Muscle layer of colon (tissue), 2 donors: ENCODE measurements at regions not wholly inside any gene's neighbourhood (a gene's known extent, or its start where the extent isn't known, plus 50 kb on each side); places are given as distances from the start of the nearest gene placed in this dataset.
"Not testable (repeated sequence)": the region's sequence is repeated elsewhere in the genome, so short reads cannot be mapped to it uniquely, and the experiment has no call there.

ENCODE experiments used
- H3K27ac ChIP-seq: one replicate; pipeline ENCODE4 v1.7.0; 2013; ENCODE audit warnings: low read depth, mild to moderate bottlenecking, low read length, moderate library complexity
- H3K27me3 ChIP-seq, 2 donors: one replicate each; pipeline ENCODE4 v1.7.0; 2013; ENCODE audit warnings: low read length in 2 of 2, mild to moderate bottlenecking in 2 of 2; ENCODE audit not compliant: insufficient read depth in 2 of 2, control insufficient read depth in 1 of 2
- H3K36me3 ChIP-seq: one replicate; pipeline ENCODE4 v1.7.0; 2013; ENCODE audit warnings: mild to moderate bottlenecking, low read length; ENCODE audit not compliant: insufficient read depth
- H3K4me1 ChIP-seq: one replicate; pipeline ENCODE4 v1.7.0; 2013; ENCODE audit warnings: mild to moderate bottlenecking, low read length; ENCODE audit not compliant: insufficient read depth
- H3K4me3 ChIP-seq, 2 donors: one replicate each; pipeline ENCODE4 v1.7.0; 2013; ENCODE audit warnings: low read length in 2 of 2, low read depth in 1 of 2, mild to moderate bottlenecking in 1 of 2, moderate library complexity in 1 of 2
- H3K9ac ChIP-seq: one replicate; pipeline ENCODE4 v1.7.0; 2013; ENCODE audit warnings: low read length
- H3K9me3 ChIP-seq: one replicate; pipeline ENCODE4 v1.7.0; 2013; ENCODE audit warnings: mild to moderate bottlenecking, low read length
- donor health status: abdominal sarcoma.
- donor health status: Adenocarcinoma of cecum.

DNA sequence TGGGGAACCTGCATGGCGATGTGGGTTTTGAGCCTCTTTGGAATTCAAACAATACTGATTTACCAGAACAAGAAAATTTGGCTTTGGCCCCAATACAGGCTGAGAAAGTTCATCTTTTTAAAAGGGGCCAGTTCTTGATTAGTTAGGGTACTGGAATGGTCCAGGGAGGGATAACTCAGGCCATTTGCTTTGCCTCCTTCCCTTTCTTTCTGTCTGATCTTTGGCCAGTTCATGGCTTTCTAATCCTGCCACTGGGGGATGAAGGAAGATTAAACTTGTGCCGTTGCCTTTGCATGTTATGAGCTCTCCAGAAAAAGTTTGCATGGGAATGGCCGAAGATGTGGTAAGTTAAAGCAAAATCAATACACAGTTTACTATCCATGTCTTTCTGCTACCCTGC, 78.4 kb downstream of the ADAMTS15 start:
- H3K4me3 ChIP-seq, result no peak overlapping the region
- H3K27me3 ChIP-seq, result no peaks in the 10 kb centered on the region
- H3K27ac ChIP-seq, result no peak overlapping the region
- no peaks in the 10 kb centered on the region for H3K36me3 ChIP-seq
- peaks cover 16% of the 10 kb centered on the region for H3K4me1 ChIP-seq
- no peak overlapping the region for H3K9ac ChIP-seq
- H3K9me3 ChIP-seq, result no peaks in the 10 kb centered on the region

DNA sequence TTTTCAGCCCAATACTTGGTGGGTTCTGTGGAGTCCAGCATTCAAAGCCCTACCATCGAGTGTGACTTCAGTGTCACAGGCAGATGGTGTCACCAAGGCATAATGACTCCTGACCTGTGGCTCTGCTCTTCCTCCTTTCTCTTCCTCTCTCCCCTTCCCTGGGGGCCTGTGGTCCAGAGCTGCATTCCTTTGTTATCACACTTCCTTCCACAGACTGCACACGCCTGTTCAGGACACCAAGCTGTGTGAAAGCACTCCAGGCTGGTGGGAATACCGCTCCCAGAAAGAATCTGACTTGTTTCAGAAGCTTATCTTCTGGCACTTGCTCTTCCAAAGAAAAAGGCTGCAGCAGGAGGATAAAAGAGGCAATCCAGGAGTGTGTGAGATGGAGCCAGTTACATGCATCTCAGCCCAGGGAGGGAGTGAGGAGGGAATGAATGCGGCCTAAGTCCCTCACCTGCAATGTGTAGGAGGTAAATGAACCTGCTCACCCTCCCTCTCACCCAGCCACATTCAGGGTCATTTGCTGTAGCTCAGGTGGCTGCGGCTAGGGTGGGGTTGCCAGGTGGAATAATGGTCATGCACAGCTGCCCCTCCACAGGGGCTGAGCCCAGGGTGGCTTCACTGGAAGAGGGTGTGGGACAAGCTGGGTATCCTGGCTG, 79.3 kb downstream of the ADAMTS15 start:
- Histone ChIP-seq H3K9me3 (no peaks in the 10 kb centered on the region), H3K27me3 (no peaks in the 10 kb centered on the region), H3K4me1 (peaks cover 7% of the 10 kb centered on the region), H3K4me3 (no peak overlapping the region), H3K36me3 (no peaks in the 10 kb centered on the region), H3K27ac (no peak overlapping the region), H3K9ac (no peak overlapping the region)

DNA sequence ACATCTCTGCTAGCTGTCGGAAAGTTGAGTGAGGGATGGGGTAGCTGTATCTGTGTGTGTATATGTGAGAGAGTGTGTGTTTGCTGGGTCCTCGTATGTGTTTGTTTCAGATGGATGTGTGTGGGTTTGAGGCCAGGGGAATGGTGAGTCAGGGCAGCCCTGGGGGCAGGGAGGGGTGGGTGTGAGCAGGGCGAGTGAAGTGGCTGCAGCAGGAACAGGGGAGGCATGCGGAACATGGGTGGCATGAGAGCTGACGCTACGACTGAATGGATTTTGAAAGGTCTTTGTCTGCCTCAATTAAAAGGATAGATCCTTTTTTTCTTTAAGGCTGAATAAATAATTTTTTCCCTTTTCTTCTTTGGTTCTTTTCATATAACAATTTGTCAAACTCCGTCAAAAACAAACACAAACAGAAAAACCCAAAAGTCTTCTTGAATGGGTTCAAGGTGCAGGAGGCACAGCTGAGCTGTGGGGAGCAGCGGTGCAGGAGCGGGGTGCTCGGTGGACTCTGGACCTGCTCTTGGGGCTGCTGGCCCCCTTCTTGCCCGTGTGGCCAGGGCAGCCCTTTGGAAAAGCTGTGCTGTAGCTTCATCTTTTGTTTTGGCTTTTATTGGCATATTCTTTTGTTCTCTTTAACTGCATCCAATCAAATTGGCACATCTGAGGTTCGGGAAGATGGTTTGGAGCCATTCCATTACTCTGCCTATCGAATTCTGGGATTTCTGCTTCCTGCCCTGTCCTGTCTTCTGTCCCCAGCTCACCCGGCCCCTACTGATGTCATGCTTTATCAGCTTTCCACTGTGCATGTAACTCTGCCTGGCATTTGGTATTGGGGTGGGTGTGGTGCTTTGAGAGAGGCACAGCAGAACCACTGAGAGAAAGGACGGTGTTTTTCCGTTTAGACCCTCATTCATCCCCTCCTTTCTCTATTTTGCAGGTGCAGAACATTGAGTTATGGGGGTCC, 80.1 kb downstream of the ADAMTS15 start:
- Histone ChIP-seq H3K4me3 (no peak overlapping the region), H3K27me3 (no peaks in the 10 kb centered on the region), H3K27ac (no peak overlapping the region), H3K9ac (no peak overlapping the region), H3K4me1 (no peaks in the 10 kb centered on the region), H3K9me3 (no peaks in the 10 kb centered on the region), H3K36me3 (no peaks in the 10 kb centered on the region)

DNA sequence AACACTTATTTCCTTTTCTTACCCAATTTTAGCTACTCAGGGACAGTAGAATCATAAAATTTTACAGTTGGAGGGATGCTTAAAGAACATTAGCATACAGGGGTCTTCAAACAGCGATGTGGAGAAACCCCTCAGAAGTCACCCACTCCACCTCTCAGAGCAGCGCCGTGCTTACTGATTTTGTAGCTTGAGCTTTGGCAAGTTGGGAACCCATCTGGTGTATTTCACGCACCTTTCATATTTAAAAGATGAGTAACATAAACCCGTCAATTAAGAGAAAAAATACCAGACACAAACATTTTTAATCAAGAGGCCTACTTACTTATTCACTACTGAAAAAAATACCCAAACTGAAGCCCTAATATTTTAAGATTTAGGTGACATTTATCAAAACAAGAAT, 80.9 kb downstream of the ADAMTS15 start:
- Histone ChIP-seq H3K4me3 (no peak overlapping the region), H3K36me3 (no peaks in the 10 kb centered on the region), H3K27me3 (no peaks in the 10 kb centered on the region), H3K9ac (no peak overlapping the region), H3K9me3 (no peaks in the 10 kb centered on the region), H3K27ac (no peak overlapping the region), H3K4me1 (no peaks in the 10 kb centered on the region)

DNA sequence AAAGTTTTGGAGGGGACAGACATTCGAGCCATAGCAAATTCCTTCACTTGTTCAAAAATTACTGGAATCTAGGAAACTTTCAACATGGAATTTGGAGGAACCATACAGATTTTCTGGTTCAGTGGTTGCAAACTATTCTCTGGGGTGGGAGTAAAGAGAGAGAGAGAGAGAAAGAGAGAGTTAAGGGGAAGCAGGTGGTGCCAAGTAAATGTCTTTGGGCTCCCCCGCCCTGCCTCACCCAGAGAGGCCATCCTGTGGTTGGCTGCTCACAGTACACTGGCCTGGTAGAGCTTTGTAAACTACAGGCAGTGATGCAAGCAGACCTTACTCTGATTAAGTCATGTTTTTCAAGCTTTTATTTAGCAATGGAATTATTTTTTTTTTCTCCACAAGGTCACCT, 82.6 kb downstream of the ADAMTS15 start:
- Histone ChIP-seq H3K27ac (no peak overlapping the region), H3K9me3 (no peaks in the 10 kb centered on the region), H3K27me3 (no peaks in the 10 kb centered on the region), H3K9ac (no peak overlapping the region), H3K36me3 (no peaks in the 10 kb centered on the region), H3K4me3 (no peak overlapping the region), H3K4me1 (no peaks in the 10 kb centered on the region)

DNA sequence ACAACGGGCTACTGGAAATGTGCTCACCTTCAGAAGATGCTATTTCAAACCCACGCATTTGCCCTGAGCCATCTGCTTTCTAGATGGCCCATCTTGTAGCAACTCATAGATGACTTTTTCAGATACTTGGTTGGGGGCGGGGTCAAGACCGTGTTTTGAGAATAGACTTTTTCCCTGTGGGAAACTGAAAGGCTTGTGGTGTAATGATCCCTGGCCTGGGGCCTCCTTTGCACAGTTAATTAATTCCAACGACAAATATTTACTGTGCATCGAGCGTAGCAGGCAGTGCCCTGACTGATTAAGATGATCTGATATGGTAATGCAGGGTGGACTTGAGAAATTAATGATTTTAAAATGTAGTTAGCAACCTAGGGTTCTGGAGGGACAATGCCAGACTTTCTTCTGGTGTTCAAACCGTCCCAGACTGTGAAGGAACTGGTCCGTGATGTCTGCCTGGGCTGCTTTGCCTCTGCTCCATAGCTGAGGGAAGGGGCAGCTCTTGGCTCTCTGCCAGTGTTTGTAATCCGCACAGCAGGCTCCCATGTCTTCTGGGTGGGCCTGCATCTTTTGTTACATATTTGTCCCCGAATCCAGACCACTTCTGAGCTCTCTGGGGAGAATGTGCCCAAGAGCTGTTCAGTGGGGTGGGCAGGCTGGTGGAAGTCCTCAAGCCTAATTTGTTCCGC, 84.8 kb downstream of the ADAMTS15 start:
- no peaks in the 10 kb centered on the region for H3K27me3 ChIP-seq
- H3K27ac ChIP-seq, result no peak overlapping the region
- no peak overlapping the region for H3K4me3 ChIP-seq
- no peaks in the 10 kb centered on the region for H3K9me3 ChIP-seq
- no peaks in the 10 kb centered on the region for H3K36me3 ChIP-seq
- H3K9ac ChIP-seq, result no peak overlapping the region
- H3K4me1 ChIP-seq, result no peaks in the 10 kb centered on the region

DNA sequence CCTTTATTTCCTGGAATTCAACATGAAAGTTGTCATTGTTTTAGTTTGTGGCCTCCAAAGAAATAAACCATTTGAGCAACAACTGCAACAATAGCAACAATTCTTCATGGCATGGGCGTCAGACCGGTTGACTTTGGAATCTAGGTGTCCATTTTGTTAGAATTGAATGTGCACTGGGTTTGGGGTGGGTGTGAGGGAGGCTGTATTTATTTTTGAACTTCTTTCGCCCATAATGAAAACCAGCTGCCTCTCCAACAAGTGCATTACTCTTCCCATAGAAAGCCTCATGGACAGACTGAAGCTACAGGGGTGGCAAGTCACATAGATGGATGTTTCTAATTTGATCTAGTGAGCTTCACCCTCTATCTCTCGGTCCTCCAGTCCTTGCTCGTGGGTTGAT, 85.4 kb downstream of the ADAMTS15 start:
- Histone ChIP-seq H3K4me3 (no peak overlapping the region), H3K9ac (no peak overlapping the region), H3K27ac (no peak overlapping the region), H3K4me1 (no peaks in the 10 kb centered on the region), H3K36me3 (no peaks in the 10 kb centered on the region), H3K27me3 (no peaks in the 10 kb centered on the region), H3K9me3 (no peaks in the 10 kb centered on the region)

DNA sequence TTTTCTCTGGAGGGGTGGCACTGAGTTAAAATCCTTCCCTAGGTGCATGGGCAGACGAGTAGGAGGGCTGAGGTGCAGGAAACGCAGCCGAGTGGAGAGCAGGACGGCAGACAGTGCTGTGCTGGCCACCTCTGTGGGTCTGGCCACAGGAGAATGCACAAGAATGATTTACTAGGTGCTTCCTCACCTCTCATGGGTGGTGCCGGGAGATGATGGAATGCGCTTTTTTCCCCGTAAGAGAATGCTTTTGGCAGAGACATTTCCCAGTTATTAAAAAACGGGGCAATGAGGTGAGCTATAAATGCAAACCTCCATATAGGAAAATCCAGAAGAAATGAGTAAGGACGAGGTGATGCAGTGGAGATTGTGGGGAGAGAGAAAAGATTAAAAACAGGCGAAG, 86.1 kb downstream of the ADAMTS15 start:
- H3K36me3 ChIP-seq, result no peaks in the 10 kb centered on the region
- no peaks in the 10 kb centered on the region for H3K4me1 ChIP-seq
- no peaks in the 10 kb centered on the region for H3K9me3 ChIP-seq
- no peaks in the 10 kb centered on the region for H3K27me3 ChIP-seq
- H3K9ac ChIP-seq, result no peak overlapping the region
- no peak overlapping the region for H3K4me3 ChIP-seq
- no peak overlapping the region for H3K27ac ChIP-seq

DNA sequence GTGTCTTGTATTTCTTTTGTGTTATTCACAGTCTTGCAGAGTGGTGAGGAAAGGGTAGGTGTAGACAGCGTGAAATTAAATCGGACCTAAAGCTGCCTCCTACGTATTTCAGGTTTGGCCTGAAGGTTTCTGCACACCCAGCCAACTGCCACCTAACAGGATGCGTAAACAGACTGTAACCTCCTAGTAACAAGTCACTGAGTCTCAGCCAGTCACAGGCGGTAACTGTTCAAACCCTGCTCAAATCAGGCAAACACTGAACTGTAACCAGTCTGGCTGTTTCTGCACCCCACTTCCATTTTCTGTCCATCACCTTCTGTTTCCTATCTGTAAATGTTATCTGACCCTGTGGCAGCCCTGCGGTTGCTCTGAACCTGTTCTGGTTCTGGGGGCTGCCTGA, 87.1 kb downstream of the ADAMTS15 start:
- no peaks in the 10 kb centered on the region for H3K9me3 ChIP-seq
- H3K36me3 ChIP-seq, result no peaks in the 10 kb centered on the region
- H3K4me1 ChIP-seq, result no peaks in the 10 kb centered on the region
- no peak overlapping the region for H3K4me3 ChIP-seq
- H3K9ac ChIP-seq, result no peak overlapping the region
- no peak overlapping the region for H3K27ac ChIP-seq
- H3K27me3 ChIP-seq, result no peaks in the 10 kb centered on the region

DNA sequence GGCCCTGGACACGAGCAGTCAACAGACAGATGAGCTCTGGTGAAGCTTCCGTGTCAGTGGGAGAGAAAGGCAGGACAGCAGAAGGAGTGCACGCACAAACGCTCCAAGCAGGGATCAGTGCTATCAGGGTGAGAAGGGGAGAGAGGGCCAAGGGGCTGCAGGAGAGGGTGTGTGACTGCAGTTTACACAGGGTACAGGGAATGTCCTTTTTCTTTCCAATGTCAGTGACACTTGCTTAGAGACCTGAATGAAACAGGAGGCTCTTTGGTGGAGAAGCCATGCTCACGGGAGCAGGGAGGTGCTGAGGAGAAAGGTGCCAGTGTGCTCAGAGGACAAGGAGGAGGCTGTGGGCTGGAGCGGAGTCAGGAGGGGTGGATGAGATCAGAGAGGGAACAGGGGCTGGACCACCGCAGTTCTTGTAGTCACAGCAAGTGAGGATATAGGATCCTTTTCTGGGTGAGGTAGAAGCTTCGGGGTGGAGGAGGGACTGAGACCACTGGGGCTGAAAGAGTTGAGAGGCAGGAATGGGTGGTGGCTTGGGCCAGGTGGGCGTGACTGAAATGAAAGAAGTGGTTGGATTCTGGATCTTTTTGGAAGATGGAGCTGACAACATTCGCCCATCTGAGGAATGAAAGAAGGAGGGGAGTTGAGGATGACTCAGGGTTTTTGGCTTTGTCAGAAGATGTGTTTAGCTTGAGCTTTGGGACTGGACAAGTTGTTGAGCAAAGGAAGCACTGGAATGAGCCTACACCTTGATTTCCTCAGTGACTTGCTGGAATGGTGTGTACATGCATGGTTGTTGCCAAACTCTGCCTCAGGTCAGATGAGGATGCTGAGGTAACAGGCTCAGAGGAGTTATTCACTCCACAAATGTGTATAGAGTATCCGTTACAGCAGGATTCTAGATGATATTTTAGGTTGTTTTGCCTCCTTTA, 87.9 kb downstream of the ADAMTS15 start:
- Histone ChIP-seq H3K36me3 (no peaks in the 10 kb centered on the region), H3K4me3 (no peak overlapping the region), H3K27me3 (no peaks in the 10 kb centered on the region), H3K27ac (no peak overlapping the region), H3K9ac (no peak overlapping the region), H3K9me3 (no peaks in the 10 kb centered on the region), H3K4me1 (no peaks in the 10 kb centered on the region)

DNA sequence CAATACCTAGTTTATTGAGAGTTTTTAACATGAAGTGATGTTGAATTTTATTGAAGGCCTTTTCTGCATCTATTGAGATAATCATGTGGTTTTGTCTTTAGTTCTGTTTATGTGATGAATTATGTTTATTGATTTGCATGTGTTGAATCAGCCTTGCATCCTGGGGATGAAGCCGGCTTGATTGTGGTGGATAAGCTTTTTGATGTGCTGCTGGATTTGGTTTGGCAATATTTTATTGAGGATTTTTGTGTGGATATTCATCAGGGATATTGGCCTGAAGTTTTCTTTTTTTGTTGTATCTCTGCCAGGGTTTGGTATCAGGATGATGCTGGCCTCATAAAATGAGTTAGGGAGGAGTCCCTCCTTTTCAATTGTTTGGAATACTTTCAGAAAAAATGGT, 91.2 kb downstream of the ADAMTS15 start:
- H3K27ac ChIP-seq, H3K4me1 ChIP-seq, H3K9me3 ChIP-seq, H3K36me3 ChIP-seq, H3K4me3 ChIP-seq, H3K9ac ChIP-seq, H3K27me3 ChIP-seq: not testable (repeated sequence)
